Glomerular visceral epithelial cell (primary cell): ENCODE measurements at regions not wholly inside any gene's neighbourhood (a gene's known extent, or its start where the extent isn't known, plus 50 kb on each side); places are given as distances from the start of the nearest gene placed in this dataset.
"Not testable (repeated sequence)": the region's sequence is repeated elsewhere in the genome, so short reads cannot be mapped to it uniquely, and the experiment has no call there.

Source experiments
- DNase-seq: peaks from one replicate; pipeline ENCODE4 v3.0.0-alpha.2; 2016; ENCODE audit errors: extremely low spot score

DNA sequence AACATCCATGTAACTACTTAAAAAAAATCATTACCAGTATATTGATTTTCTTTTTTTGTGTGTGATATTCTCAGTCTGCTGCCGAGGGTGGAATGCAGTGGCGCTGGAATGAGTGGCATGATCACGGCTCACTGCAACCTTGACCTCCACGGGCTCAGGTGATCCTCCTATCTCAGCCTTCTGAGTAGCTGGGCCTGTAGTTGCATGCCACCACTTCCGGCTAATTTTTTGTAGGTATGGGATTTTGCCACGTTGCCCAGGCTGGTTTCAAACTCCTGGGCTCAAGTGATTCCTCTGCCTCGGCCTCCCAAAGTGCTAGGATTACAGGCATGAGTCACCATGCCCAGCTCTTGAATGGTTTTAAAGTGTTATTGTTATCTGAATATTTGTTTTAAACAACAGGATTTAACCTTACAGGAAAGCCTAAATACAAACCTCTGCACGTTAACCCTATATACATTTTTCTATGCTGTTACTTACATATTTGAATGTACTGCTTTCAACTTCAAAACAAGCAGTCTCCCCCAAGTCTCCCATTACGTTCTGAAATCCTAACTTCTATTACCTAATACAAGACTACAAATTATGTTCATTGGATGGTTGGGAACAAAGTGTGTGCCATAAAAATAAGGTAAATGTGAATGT, 61.7 kb downstream of the KPNA2 start:
- DNase-seq, result no peak

- not testable (repeated sequence) for DNase-seq
These were observed 63.8 kb downstream of the KPNA2 start for GRCh38 chr17:68099341-68099753.

DNA sequence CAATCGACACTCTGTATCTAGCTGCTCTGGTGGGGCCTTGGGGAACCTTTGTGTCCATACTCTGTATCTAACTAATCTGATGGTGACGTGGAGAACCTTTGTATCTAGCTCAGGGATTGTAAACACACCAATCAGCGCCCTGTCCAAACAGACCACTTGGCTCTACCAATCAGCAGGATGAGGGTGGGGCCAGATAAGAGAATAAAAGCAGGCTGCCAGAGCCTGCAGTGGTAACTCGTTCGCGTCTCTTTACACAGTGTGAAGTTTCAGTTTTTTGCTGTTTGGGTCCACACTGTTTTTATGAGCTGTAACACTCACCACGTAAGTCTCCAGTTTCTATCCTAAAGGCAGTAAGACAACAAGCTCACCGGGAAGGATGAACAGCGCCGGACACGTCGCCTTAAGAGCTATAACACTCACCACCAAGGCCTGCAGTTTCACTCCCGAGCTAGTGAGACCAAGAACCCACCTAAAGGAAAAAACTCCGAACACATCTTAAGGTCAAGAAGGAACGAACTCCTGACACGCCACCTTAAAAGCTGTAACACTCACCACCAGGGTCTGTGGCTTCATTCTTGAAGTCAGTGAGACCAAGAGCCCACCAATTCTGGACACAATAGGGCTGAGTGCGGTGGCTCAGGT, 64.6 kb downstream of the KPNA2 start:
- DNase-seq, result no peak

- DNase-seq, result peak; percentile 95
These were observed 65.8 kb downstream of the KPNA2 start for GRCh38 chr17:68101075-68101986.

DNA sequence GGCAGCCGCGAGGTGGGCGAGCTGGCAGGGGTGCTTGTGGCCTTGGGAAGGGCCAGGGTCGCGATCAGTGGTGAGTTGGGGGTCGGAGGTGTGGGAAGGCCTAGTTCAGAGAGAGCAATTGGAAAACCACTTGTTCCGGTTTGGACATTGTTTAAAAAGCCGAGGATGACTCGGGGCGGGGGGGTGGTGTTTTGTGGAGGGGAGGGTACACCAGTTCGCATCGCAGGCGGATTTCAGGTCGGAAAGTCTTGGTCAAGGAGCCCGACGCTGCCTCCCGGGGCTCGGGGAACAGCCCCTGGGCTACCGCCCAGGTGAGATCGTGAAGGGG, 66.4 kb downstream of the KPNA2 start:
- DNase-seq, result no peak

DNA sequence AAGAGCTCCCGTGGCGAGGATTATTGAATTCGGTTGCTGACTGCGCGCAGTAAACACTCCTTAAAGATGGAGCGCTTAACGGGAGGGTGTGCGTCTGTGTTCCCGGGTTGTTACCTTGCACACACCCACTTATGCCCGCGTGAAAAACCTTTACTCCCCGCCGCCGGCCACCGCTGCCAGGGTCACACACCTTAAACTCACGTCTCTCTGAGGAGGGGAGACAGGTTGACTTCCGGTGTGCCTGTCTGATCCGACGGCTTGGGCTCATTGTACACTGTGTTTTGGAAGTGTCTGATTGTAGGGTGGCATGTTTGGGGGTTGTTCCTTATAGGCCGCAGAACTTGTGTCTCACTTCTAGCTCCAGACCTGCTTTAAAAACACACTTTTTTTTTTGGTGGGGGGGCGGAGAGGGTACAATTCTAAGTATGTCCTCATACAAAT, 66.8 kb downstream of the KPNA2 start:
- peak; percentile 15 for DNase-seq

GRCh38 chr17:68103148-68103547, 67.6 kb downstream of the KPNA2 start:
- DNase-seq, result peak; percentile 22

GRCh38 chr17:68106085-68106484, 70.5 kb downstream of the KPNA2 start:
- no peak for DNase-seq

DNA sequence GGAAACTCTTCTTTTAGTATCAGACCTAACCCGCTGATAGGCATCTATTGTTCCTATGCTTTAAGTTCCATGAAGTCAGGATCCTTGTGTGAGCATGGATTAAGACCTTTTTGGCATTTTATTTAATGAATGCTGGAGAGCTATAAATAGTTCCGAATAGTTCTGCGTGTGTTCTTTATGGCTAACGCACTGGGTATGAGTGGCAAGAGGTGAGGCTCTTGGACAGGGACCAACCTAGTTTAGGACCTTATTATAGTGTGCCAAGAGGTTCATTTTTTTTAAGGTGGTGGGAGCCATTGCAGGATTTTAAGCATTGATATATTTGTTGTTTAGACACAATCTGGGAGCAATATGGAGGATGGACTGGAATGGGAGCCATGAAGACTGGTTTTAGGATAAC, 71.8 kb downstream of the KPNA2 start:
- DNase-seq, result no peak

DNA sequence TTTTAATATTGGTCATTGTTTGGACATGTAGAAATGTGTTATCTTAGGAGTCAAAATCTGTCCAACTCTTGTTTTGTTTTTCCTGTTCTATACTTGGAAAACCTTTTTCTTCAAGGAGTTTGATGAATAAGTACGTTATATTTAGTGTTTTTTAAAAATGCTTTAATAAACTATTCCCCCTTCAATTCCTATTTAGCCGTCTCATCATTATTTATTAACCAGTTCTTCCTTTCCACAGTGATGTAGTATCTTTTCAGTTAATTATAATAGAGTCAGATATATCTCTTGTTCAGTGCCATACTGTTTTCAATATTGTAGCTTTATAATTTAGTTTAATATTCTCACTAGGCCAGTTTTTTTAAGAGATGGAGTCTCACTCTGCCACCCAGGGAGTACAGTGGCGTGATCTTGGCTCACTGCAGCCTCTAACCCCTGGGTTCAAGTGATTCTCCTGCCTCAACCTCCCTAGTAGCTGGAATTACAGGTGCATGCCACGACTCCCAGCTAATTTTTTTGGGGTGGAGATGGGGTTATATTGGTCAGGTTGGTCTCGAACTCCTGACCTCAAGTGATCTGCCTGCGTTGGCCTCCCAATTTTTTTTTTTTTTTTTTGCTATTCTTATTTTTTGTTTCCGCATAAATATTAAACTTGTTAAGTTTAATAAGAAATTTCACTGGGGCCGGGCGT, 72.9 kb downstream of the KPNA2 start:
- DNase-seq, result no peak

- DNase-seq, result not testable (repeated sequence)
These were observed 73.9 kb downstream of the KPNA2 start for GRCh38 chr17:68109404-68109803.

GRCh38 chr17:68116211-68116610, 80.7 kb downstream of the KPNA2 start:
- not testable (repeated sequence) for DNase-seq

- no peak for DNase-seq
These were observed 87.1 kb downstream of the KPNA2 start for GRCh38 chr17:68122587-68122986.

DNA sequence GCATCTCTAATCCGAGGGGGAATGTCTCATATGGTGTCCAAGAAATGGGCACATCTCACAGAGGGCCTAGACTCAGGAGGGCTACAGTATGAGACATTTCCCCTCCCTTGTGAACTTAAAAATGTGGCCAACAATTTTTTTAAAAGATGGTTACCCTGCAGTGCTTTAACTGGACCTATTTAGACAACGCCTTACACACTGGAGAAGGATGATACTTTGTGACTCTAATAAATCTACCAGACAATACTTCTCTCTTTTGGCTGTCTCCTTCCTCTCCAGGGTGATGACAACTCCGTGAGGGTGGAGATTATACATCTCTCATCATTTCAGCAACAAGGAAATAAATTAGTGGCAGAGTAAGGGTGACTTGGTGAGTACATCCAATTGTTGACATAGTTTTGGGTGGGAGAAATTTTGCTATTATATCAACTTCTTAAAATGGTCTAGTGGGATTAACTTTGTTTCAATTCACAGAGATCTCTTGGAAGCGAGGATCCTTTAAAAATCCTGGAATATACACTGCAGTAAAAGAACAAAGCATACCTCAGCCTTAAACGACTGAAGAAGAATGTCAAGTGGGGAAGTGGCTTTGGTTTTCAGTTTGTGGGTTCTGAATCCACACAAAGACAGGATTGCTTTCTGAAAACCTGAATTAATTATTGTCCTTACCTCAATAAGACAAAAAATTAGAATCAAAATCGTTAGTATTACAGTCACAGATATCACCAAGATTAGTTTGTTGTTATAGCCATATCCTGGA, 89.8 kb downstream of the KPNA2 start:
- no peak for DNase-seq

GRCh38 chr17:68127914-68128313, 92.4 kb downstream of the KPNA2 start:
- DNase-seq, result no peak

DNA sequence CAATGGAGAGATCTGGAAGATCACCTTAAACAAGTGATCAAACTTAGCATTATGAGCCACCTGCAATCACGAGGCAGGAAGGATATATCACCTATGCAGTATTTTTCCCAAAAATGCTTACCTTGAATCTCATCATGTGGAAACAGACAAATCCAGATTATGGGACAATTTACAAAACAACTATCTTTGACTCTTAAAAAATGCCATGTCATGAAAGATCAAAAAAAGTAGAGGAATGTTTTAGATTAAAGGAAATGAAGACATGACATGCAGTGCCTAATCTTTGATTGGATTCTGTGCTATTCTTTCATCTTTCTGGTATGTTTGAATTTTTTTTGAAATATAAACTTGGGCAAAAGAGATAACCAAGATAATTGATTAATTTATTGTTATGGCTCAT, 95.9 kb downstream of the KPNA2 start:
- DNase-seq, result no peak

GRCh38 chr17:68133346-68134045, 98.0 kb downstream of the KPNA2 start:
- no peak for DNase-seq

DNA sequence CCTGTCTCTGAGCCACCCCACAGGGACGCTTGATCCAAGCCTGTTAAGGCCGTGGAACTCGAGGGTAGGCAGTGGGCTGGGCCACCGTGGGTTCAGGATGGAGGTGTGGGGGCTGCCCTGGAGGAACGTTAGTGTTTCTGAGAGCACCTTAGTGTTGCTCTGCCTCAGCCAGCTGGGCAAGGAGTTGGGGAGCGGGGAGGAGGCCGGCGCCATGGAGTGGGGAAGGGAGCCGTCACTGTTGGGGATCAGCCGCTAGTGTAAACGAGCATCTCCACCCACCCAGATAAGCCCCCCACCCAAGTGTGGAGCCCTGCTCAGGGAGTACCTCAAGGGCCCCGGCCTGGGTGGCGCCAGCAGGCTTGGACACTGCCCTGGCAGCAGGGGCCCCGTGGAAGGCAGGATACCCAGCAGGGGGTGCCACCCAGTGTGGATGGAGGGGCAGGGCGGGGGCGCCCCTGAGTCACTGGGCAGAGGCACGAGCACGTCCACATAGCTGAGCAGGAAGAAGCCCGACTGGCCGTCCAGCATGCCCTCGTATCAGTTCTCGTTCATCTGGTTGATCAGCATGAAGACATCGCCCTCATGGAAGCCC, 98.6 kb downstream of the KPNA2 start:
- no peak for DNase-seq

- no peak for DNase-seq
These were observed 99.2 kb downstream of the KPNA2 start for GRCh38 chr17:68134731-68135130.

- no peak for DNase-seq
These were observed 99.8 kb downstream of the KPNA2 start for GRCh38 chr17:68135141-68135887.
